ENCODE measurements at regions not wholly inside any gene's neighbourhood (a gene's known extent, or its start where the extent isn't known, plus 50 kb on each side); places are given as distances from the start of the nearest gene placed in this dataset.

DNA sequence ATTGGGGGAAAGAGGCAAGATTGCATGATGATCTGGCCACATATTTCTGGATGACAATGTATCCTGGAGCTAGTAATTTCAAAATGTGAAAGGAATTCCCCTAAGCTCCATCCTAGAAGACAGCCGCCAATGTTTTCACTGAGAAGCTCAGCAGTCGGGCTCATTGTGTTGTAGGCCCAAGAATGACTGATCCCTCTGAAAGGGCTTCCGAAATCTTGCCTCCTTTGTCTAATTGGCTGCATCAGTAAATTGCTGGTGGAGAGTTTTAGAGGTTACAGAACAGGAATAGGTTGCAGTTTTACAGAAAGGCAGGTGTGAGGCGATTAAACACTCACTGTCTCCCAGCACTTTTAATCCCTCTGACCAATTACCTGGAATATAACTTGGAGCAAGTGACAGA lies 464.1 kb upstream of the SALL1 start:
- BruUV-seq (replicated peaks), result no TSS peak
- no peak overlapping the region for H2AFZ ChIP-seq (ENCODE audit: low read depth, low read length)
- no peak overlapping the region for H3K4me2 ChIP-seq (ENCODE audit: insufficient read depth, low read length)
- intact Hi-C loops (cut with micrococcal nuclease) (no loop called here), dilution Hi-C loops (cut with MboI; ENCODE audit: extremely low pct_ligation_motif_present, low sequenced_read_pairs) (no loop called here)
- ChIA-PET CTCF (no interaction called here), POLR2A (no interaction called here)
- no peaks in the 10 kb centered on the region for H3K79me2 ChIP-seq (ENCODE audit: control insufficient read depth, insufficient read depth, low read length)
- H3K4me3 ChIP-seq (replicated peaks in 1 of 3; ENCODE audit: insufficient read depth in 1 of 3, low read depth in 1 of 3, low read length in 3 of 3), result no peak overlapping the region
- no peak overlapping the region for H3K27ac ChIP-seq (ENCODE audit: insufficient read depth, low read depth, low read length)
- no peak for DNase-seq (ENCODE audit: low read depth, low spot score)
- FAIRE-seq, result no peak
- H3K36me3 ChIP-seq (ENCODE audit: control insufficient read depth in 2 of 2, extremely low read depth in 1 of 2, insufficient read depth in 2 of 2, low read length in 2 of 2), result no peaks in the 10 kb centered on the region
- no peak for TF ChIP-seq MAX (IDR thresholded peaks at IDR 0.05; ENCODE audit: insufficient read depth, insufficient read length)
- TF ChIP-seq POLR2A (IDR thresholded peaks at IDR 0.05; ENCODE audit: low read depth, low read length), result no peak
- no peak for TF ChIP-seq MYC (IDR thresholded peaks at IDR 0.05; ENCODE audit: low read depth, low read length)
- TF ChIP-seq EZH2 (IDR thresholded peaks at IDR 0.05; ENCODE audit: borderline replicate concordance, low read depth, low read length, severe bottlenecking), result no peak
- TF ChIP-seq JUN (IDR thresholded peaks at IDR 0.05; ENCODE audit: borderline replicate concordance, insufficient read depth, insufficient read length, low read depth), result no peak
- no peak for TF ChIP-seq POLR2AphosphoS5 (IDR thresholded peaks at IDR 0.05; ENCODE audit: insufficient read depth, low read depth, low read length)
- TF ChIP-seq FOS (IDR thresholded peaks at IDR 0.05; ENCODE audit: borderline replicate concordance, insufficient read depth, low read length), result no peak
- TF ChIP-seq, protein P1, sequence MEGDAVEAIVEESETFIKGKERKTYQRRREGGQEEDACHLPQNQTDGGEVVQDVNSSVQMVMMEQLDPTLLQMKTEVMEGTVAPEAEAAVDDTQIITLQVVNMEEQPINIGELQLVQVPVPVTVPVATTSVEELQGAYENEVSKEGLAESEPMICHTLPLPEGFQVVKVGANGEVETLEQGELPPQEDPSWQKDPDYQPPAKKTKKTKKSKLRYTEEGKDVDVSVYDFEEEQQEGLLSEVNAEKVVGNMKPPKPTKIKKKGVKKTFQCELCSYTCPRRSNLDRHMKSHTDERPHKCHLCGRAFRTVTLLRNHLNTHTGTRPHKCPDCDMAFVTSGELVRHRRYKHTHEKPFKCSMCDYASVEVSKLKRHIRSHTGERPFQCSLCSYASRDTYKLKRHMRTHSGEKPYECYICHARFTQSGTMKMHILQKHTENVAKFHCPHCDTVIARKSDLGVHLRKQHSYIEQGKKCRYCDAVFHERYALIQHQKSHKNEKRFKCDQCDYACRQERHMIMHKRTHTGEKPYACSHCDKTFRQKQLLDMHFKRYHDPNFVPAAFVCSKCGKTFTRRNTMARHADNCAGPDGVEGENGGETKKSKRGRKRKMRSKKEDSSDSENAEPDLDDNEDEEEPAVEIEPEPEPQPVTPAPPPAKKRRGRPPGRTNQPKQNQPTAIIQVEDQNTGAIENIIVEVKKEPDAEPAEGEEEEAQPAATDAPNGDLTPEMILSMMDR (IDR thresholded peaks at IDR 0.05; ENCODE audit: extremely low read depth in 1 of 2, insufficient read depth in 1 of 2, low read depth in 1 of 2, low read length in 2 of 2), result no peak
- no peaks in the 10 kb centered on the region for H3K4me1 ChIP-seq (ENCODE audit: control insufficient read depth, extremely low read depth, insufficient read depth, low read length)
- no peaks in the 10 kb centered on the region for H4K20me1 ChIP-seq (replicated peaks; ENCODE audit: control insufficient read depth, extremely low read depth, insufficient read depth, low read length)
- no peaks in the 10 kb centered on the region for H3K9me3 ChIP-seq (replicated peaks; ENCODE audit: control insufficient read depth, insufficient read depth, low read length)
- H3K9ac ChIP-seq (replicated peaks; ENCODE audit: extremely low read depth, insufficient read depth, low read length), result no peak overlapping the region
- no peaks in the 10 kb centered on the region for H3K9me1 ChIP-seq (replicated peaks; ENCODE audit: control insufficient read depth, extremely low read depth, insufficient read depth, low read length)
- no peaks in the 10 kb centered on the region for H3K27me3 ChIP-seq (ENCODE audit: control insufficient read depth in 2 of 2, insufficient read depth in 2 of 2, low read length in 2 of 2)

Measured in endothelial cell of umbilical vein (primary cell).